Type B pancreatic cell (in vitro differentiated cells): ENCODE measurements at regions not wholly inside any gene's neighbourhood (a gene's known extent, or its start where the extent isn't known, plus 50 kb on each side); places are given as distances from the start of the nearest gene placed in this dataset.

Experiments used
- DNase-seq: peaks from one replicate; pipeline ENCODE4 v3.0.0; 2021; ENCODE audit warnings: mixed read lengths; ENCODE audit not compliant: unreplicated experiment; ENCODE audit errors: extremely low spot score
- H3K27ac Mint-ChIP-seq: 2 replicates; pipeline ENCODE4 v1.8.0; 2021; ENCODE audit warnings: mild to moderate bottlenecking, mixed read lengths
- H3K27me3 Mint-ChIP-seq: 2 replicates; pipeline ENCODE4 v1.8.0; 2021; ENCODE audit warnings: mixed read lengths
- H3K36me3 Mint-ChIP-seq: 2 replicates; pipeline ENCODE4 v1.8.0; 2021; ENCODE audit warnings: mixed read lengths
- H3K4me1 Mint-ChIP-seq: one replicate; pipeline ENCODE4 v1.8.0; 2021; ENCODE audit warnings: mixed read lengths; ENCODE audit not compliant: unreplicated experiment
- H3K4me3 Mint-ChIP-seq: 2 replicates; pipeline ENCODE4 v1.8.0; 2021; ENCODE audit warnings: mild to moderate bottlenecking, mixed read lengths
- H3K9me3 Mint-ChIP-seq: 2 replicates; pipeline ENCODE4 v1.8.0; 2021; ENCODE audit warnings: mixed read lengths
- CTCF ChIP-seq: fragments of 200-600 bp; sonication (generic); conservative IDR thresholded peaks from 2 replicates; pipeline ENCODE4 v1.5.0; 2021; ENCODE audit warnings: antibody characterized with exemption, mild to moderate bottlenecking

GRCh38 chrX:22395372-22395771 is 122.7 kb downstream of the CBLL2 start:
- Mint-ChIP-seq H3K9me3 (peaks cover 16% of the 10 kb centered on the region), H3K27ac (no peak overlapping the region), H3K4me3 (no peak overlapping the region), H3K36me3 (no peaks in the 10 kb centered on the region), H3K27me3 (no peaks in the 10 kb centered on the region), H3K4me1 (peaks cover 8% of the 10 kb centered on the region)
- DNase-seq = no peak
- no peak for TF ChIP-seq CTCF

- no peaks in the 10 kb centered on the region for H3K27me3 Mint-ChIP-seq
- H3K4me1 Mint-ChIP-seq = peaks cover 8% of the 10 kb centered on the region
- DNase-seq = no peak
- H3K27ac Mint-ChIP-seq = peak overlapping the region; percentile 55
- H3K4me3 Mint-ChIP-seq = no peak overlapping the region
- TF ChIP-seq CTCF = no peak
- H3K36me3 Mint-ChIP-seq = no peaks in the 10 kb centered on the region
- peaks cover 18% of the 10 kb centered on the region for H3K9me3 Mint-ChIP-seq
These were observed 123.7 kb downstream of the CBLL2 start for GRCh38 chrX:22396408-22396807.

GRCh38 chrX:22397566-22397965 is 124.9 kb downstream of the CBLL2 start:
- Mint-ChIP-seq H3K4me3 (no peak overlapping the region), H3K9me3 (peaks cover 20% of the 10 kb centered on the region), H3K27ac (no peak overlapping the region), H3K27me3 (no peaks in the 10 kb centered on the region), H3K4me1 (no peaks in the 10 kb centered on the region), H3K36me3 (no peaks in the 10 kb centered on the region)
- no peak for TF ChIP-seq CTCF
- DNase-seq = no peak

- H3K9me3 Mint-ChIP-seq = peaks cover 15% of the 10 kb centered on the region
- DNase-seq = no peak
- no peak overlapping the region for H3K27ac Mint-ChIP-seq
- TF ChIP-seq CTCF = no peak
- H3K27me3 Mint-ChIP-seq = no peaks in the 10 kb centered on the region
- no peak overlapping the region for H3K4me3 Mint-ChIP-seq
- H3K36me3 Mint-ChIP-seq = no peaks in the 10 kb centered on the region
- no peaks in the 10 kb centered on the region for H3K4me1 Mint-ChIP-seq
These were observed 126.9 kb downstream of the CBLL2 start for GRCh38 chrX:22399437-22400192.

- Mint-ChIP-seq H3K27ac (no peak overlapping the region), H3K4me1 (no peaks in the 10 kb centered on the region), H3K9me3 (peaks cover 13% of the 10 kb centered on the region), H3K4me3 (no peak overlapping the region), H3K36me3 (no peaks in the 10 kb centered on the region), H3K27me3 (no peaks in the 10 kb centered on the region)
- no peak for TF ChIP-seq CTCF
- no peak for DNase-seq
These were observed 131.6 kb downstream of the CBLL2 start for GRCh38 chrX:22404297-22404696.
